AG09309 (cell line): ENCODE measurements at regions not wholly inside any gene's neighbourhood (a gene's known extent, or its start where the extent isn't known, plus 50 kb on each side); places are given as distances from the start of the nearest gene placed in this dataset.

Source experiments
- DNase-seq: peaks from one replicate; pipeline ENCODE4 v3.0.0-alpha.2; 2010; ENCODE audit warnings: low read depth
- H3K4me3 ChIP-seq: 2 replicates; pipeline ENCODE4 v1.5.1; 2011; ENCODE audit warnings: mild to moderate bottlenecking, low read depth, low read length, moderate library complexity; ENCODE audit not compliant: control insufficient read depth
- CTCF ChIP-seq: IDR thresholded peaks from 2 replicates; pipeline ENCODE4 v1.5.1; 2011; ENCODE audit warnings: mild to moderate bottlenecking, low read depth, low read length, inconsistent platforms; ENCODE audit not compliant: insufficient read depth, control insufficient read depth; ENCODE audit errors: missing control alignments

- no peak overlapping the region for H3K4me3 ChIP-seq
Measured at GRCh38 chr2:126307740-126308139, 348.2 kb upstream of the GYPC start.

GRCh38 chr2:126309185-126309584 lies 346.8 kb upstream of the GYPC start:
- no peak for TF ChIP-seq CTCF
- H3K4me3 ChIP-seq = no peak overlapping the region
- no peak for DNase-seq

More at GRCh38 chr2:126307740-126308139, 348.2 kb upstream of the GYPC start:
- no peak for DNase-seq
- no peak for TF ChIP-seq CTCF

- no peak for DNase-seq
- no peak overlapping the region for H3K4me3 ChIP-seq
- TF ChIP-seq CTCF = no peak
Measured at GRCh38 chr2:126312579-126312978, 343.4 kb upstream of the GYPC start.

GRCh38 chr2:126315828-126316227 lies 340.1 kb upstream of the GYPC start:
- no peak for TF ChIP-seq CTCF

GRCh38 chr2:126317790-126318431 lies 338.0 kb upstream of the GYPC start:
- DNase-seq = no peak
- TF ChIP-seq CTCF = no peak
- H3K4me3 ChIP-seq = no peak overlapping the region

More at GRCh38 chr2:126315828-126316227, 340.1 kb upstream of the GYPC start:
- no peak for DNase-seq
- no peak overlapping the region for H3K4me3 ChIP-seq

- no peak overlapping the region for H3K4me3 ChIP-seq
- TF ChIP-seq CTCF = no peak
- no peak for DNase-seq
Measured at GRCh38 chr2:126322342-126322741, 333.6 kb upstream of the GYPC start.
